ENCODE measurements at regions not wholly inside any gene's neighbourhood (a gene's known extent, or its start where the extent isn't known, plus 50 kb on each side); places are given as distances from the start of the nearest gene placed in this dataset.
"Not testable (repeated sequence)": the region's sequence is repeated elsewhere in the genome, so short reads cannot be mapped to it uniquely, and the experiment has no call there.

DNA sequence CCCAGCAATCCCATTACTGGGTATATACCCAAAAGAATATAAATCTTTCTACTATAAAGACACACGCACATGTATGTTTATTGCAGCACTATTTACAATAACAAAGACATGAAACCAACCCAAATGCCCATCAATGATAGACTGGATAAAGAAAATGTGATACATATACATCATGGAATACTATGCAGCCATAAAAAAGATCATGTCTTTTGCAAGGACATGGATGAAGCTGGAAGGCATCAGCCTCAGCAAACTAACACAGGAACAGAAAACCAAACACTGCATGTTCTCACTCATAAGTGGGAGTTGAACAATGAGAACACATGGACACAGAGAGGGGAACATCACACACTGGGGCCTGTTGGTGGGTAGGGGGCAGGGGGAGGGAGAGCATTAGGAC, 169.0 kb upstream of the KLF6 start:
- TF ChIP-seq, protein P1, sequence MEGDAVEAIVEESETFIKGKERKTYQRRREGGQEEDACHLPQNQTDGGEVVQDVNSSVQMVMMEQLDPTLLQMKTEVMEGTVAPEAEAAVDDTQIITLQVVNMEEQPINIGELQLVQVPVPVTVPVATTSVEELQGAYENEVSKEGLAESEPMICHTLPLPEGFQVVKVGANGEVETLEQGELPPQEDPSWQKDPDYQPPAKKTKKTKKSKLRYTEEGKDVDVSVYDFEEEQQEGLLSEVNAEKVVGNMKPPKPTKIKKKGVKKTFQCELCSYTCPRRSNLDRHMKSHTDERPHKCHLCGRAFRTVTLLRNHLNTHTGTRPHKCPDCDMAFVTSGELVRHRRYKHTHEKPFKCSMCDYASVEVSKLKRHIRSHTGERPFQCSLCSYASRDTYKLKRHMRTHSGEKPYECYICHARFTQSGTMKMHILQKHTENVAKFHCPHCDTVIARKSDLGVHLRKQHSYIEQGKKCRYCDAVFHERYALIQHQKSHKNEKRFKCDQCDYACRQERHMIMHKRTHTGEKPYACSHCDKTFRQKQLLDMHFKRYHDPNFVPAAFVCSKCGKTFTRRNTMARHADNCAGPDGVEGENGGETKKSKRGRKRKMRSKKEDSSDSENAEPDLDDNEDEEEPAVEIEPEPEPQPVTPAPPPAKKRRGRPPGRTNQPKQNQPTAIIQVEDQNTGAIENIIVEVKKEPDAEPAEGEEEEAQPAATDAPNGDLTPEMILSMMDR (IDR thresholded peaks at IDR 0.05): not testable (repeated sequence)
- not testable (repeated sequence) for TF ChIP-seq POLR2A (IDR thresholded peaks at IDR 0.05)
